Hepatocyte (in vitro differentiated cells): ENCODE measurements at regions not wholly inside any gene's neighbourhood (a gene's known extent, or its start where the extent isn't known, plus 50 kb on each side); places are given as distances from the start of the nearest gene placed in this dataset.

Experiments used
- DNase-seq: peaks from one replicate; pipeline ENCODE4 v3.0.0-alpha.2; 2016; ENCODE audit warnings: low spot score
- H2AFZ ChIP-seq: fragments of 200-600 bp; sonication (generic); 2 replicates; pipeline ENCODE4 v1.6.0; 2016; ENCODE audit warnings: antibody characterized with exemption, mild to moderate bottlenecking
- H3K27ac ChIP-seq: fragments of 200-600 bp; sonication (generic); 2 replicates; pipeline ENCODE4 v1.5.1; 2016; ENCODE audit warnings: mild to moderate bottlenecking
- H3K27me3 ChIP-seq: fragments of 200-600 bp; sonication (generic); 2 replicates; pipeline ENCODE4 v1.6.1; 2016
- H3K36me3 ChIP-seq: fragments of 200-600 bp; sonication (generic); replicated peaks from 2 replicates; pipeline ENCODE4 v1.5.1; 2016; ENCODE audit warnings: low read depth; ENCODE audit not compliant: insufficient read depth
- H3K4me1 ChIP-seq: fragments of 200-600 bp; sonication (generic); 2 replicates; pipeline ENCODE4 v1.5.1; 2016; ENCODE audit warnings: mild to moderate bottlenecking, moderate library complexity; ENCODE audit not compliant: insufficient read depth
- H3K4me2 ChIP-seq: fragments of 200-600 bp; sonication (generic); 2 replicates; pipeline ENCODE4 v1.6.0; 2016
- H3K4me3 ChIP-seq: fragments of 200-600 bp; sonication (generic); 2 replicates; pipeline ENCODE4 v1.5.1; 2016; ENCODE audit warnings: mild to moderate bottlenecking
- H3K79me2 ChIP-seq: fragments of 200-600 bp; sonication (generic); 2 replicates; pipeline ENCODE4 v1.6.0; 2017; ENCODE audit warnings: mild to moderate bottlenecking
- H3K9me2 ChIP-seq: fragments of 200-600 bp; sonication (generic); replicated peaks from 2 replicates; pipeline ENCODE4 v1.6.0; 2017; ENCODE audit warnings: mild to moderate bottlenecking; ENCODE audit not compliant: insufficient read depth
- H3K9me3 ChIP-seq: fragments of 200-600 bp; sonication (generic); 2 replicates; pipeline ENCODE4 v1.5.1; 2016; ENCODE audit warnings: low read depth, mild to moderate bottlenecking
- H4K20me1 ChIP-seq: fragments of 200-600 bp; sonication (generic); 2 replicates; pipeline ENCODE4 v1.6.0; 2016; ENCODE audit warnings: mild to moderate bottlenecking; ENCODE audit not compliant: insufficient read depth, poor library complexity, severe bottlenecking
- CTCF ChIP-seq: fragments of 200-600 bp; sonication (generic); IDR thresholded peaks from 2 replicates; pipeline ENCODE4 v1.5.1; 2016; ENCODE audit warnings: antibody characterized with exemption, mild to moderate bottlenecking; ENCODE audit not compliant: poor library complexity
- EZH2 ChIP-seq: fragments of 200-600 bp; sonication (generic); IDR thresholded peaks from 2 replicates; pipeline ENCODE4 v1.6.1; 2016; ENCODE audit warnings: antibody characterized with exemption, mild to moderate bottlenecking, borderline replicate concordance
- EZH2phosphoT487 ChIP-seq: fragments of 200-600 bp; sonication (generic); IDR thresholded peaks from one replicate; pipeline ENCODE4 v1.6.1; 2018; ENCODE audit warnings: antibody characterized with exemption, mild to moderate bottlenecking, low read depth, moderate library complexity; ENCODE audit not compliant: unreplicated experiment, severe bottlenecking
- WGBS: methylation state at CpG from one replicate; pipeline ENCODE4 v1.1.6; 2016; ENCODE audit warnings: low lambda C conversion rate; ENCODE audit errors: missing lambda C conversion rate; 5-methylcytosine and 5-hydroxymethylcytosine counted together

- Histone ChIP-seq H3K9me2 (no peaks in the 10 kb centered on the region), H4K20me1 (no peaks in the 10 kb centered on the region), H3K79me2 (no peaks in the 10 kb centered on the region), H3K27ac (no peak overlapping the region), H3K36me3 (no peaks in the 10 kb centered on the region), H3K9me3 (no peaks in the 10 kb centered on the region), H3K27me3 (no peaks in the 10 kb centered on the region), H3K4me3 (no peak overlapping the region), H3K4me1 (no peaks in the 10 kb centered on the region), H3K4me2 (no peak overlapping the region), H2AFZ (no peak overlapping the region)
- DNase-seq = no peak
- WGBS = 75% methylated on average over 1 of the region's 1 CpG
- TF ChIP-seq EZH2phosphoT487 (no peak), CTCF (no peak), EZH2 (no peak)
Measured at GRCh38 chr18:2433366-2433765, 137.9 kb downstream of the METTL4 start.

- WGBS = 90% methylated on average over 2 of the region's 2 CpGs
- Histone ChIP-seq H3K9me2 (no peaks in the 10 kb centered on the region), H3K27me3 (no peaks in the 10 kb centered on the region), H4K20me1 (no peaks in the 10 kb centered on the region), H3K4me2 (no peak overlapping the region), H3K4me1 (no peaks in the 10 kb centered on the region), H3K36me3 (no peaks in the 10 kb centered on the region), H3K4me3 (no peak overlapping the region), H3K9me3 (no peaks in the 10 kb centered on the region), H2AFZ (no peak overlapping the region), H3K27ac (no peak overlapping the region), H3K79me2 (no peaks in the 10 kb centered on the region)
- TF ChIP-seq EZH2 = no peak
- TF ChIP-seq CTCF = no peak
- TF ChIP-seq EZH2phosphoT487 = no peak
- no peak for DNase-seq
Measured at GRCh38 chr18:2441544-2441943, 129.8 kb downstream of the METTL4 start.

GRCh38 chr18:2442006-2442405, 129.3 kb downstream of the METTL4 start:
- Histone ChIP-seq H3K27me3 (no peaks in the 10 kb centered on the region), H3K79me2 (no peaks in the 10 kb centered on the region), H3K4me1 (no peaks in the 10 kb centered on the region), H3K36me3 (no peaks in the 10 kb centered on the region), H3K9me3 (no peaks in the 10 kb centered on the region), H3K27ac (no peak overlapping the region), H2AFZ (no peak overlapping the region), H4K20me1 (no peaks in the 10 kb centered on the region), H3K4me2 (no peak overlapping the region), H3K9me2 (no peaks in the 10 kb centered on the region), H3K4me3 (no peak overlapping the region)
- no peak for TF ChIP-seq EZH2
- TF ChIP-seq CTCF = no peak
- no peak for TF ChIP-seq EZH2phosphoT487
- DNase-seq = no peak
- 42% methylated on average over 3 of the region's 3 CpGs for WGBS

GRCh38 chr18:2442726-2443275, 128.5 kb downstream of the METTL4 start:
- Histone ChIP-seq H3K27me3 (no peaks in the 10 kb centered on the region), H3K4me1 (no peaks in the 10 kb centered on the region), H3K4me2 (no peak overlapping the region), H3K4me3 (no peak overlapping the region), H3K9me2 (no peaks in the 10 kb centered on the region), H3K36me3 (no peaks in the 10 kb centered on the region), H3K9me3 (no peaks in the 10 kb centered on the region), H4K20me1 (no peaks in the 10 kb centered on the region), H2AFZ (no peak overlapping the region), H3K27ac (no peak overlapping the region), H3K79me2 (no peaks in the 10 kb centered on the region)
- 76% methylated on average over 4 of the region's 4 CpGs for WGBS
- TF ChIP-seq EZH2phosphoT487 = no peak
- no peak for TF ChIP-seq EZH2
- no peak for TF ChIP-seq CTCF
- peak; percentile 4 for DNase-seq
